HS-27A (cell line): ENCODE measurements at regions not wholly inside any gene's neighbourhood (a gene's known extent, or its start where the extent isn't known, plus 50 kb on each side); places are given as distances from the start of the nearest gene placed in this dataset.
"Not testable (repeated sequence)": the region's sequence is repeated elsewhere in the genome, so short reads cannot be mapped to it uniquely, and the experiment has no call there.

ENCODE experiments used
- DNase-seq: peaks from one replicate; pipeline ENCODE4 v3.0.0-alpha.2; 2012; ENCODE audit warnings: low read depth, missing footprints

- no peak for DNase-seq
Measured at GRCh38 chr14:34172550-34173368, 221.9 kb upstream of the EGLN3 start.

GRCh38 chr14:34172173-34172451, 221.2 kb upstream of the EGLN3 start:
- DNase-seq, result no peak

- no peak for DNase-seq
Measured at GRCh38 chr14:34171431-34172172, 220.7 kb upstream of the EGLN3 start.

- DNase-seq, result no peak
Measured at GRCh38 chr14:34170882-34171281, 220.0 kb upstream of the EGLN3 start.

- DNase-seq, result no peak
Measured at GRCh38 chr14:34169561-34169960, 218.7 kb upstream of the EGLN3 start.

- no peak for DNase-seq
Measured at GRCh38 chr14:34168656-34169055, 217.8 kb upstream of the EGLN3 start.

GRCh38 chr14:34165847-34166350, 215.0 kb upstream of the EGLN3 start:
- DNase-seq, result no peak

GRCh38 chr14:34164162-34164864, 213.4 kb upstream of the EGLN3 start:
- no peak for DNase-seq

- no peak for DNase-seq
Measured at GRCh38 chr14:34161351-34162082, 210.6 kb upstream of the EGLN3 start.

GRCh38 chr14:34160619-34161018, 209.7 kb upstream of the EGLN3 start:
- DNase-seq, result no peak

GRCh38 chr14:34157651-34158050, 206.8 kb upstream of the EGLN3 start:
- DNase-seq, result no peak

- DNase-seq, result no peak
Measured at GRCh38 chr14:34147461-34147860, 196.6 kb upstream of the EGLN3 start.

GRCh38 chr14:34140127-34140526, 189.3 kb upstream of the EGLN3 start:
- DNase-seq, result not testable (repeated sequence)

GRCh38 chr14:34139160-34140121, 188.6 kb upstream of the EGLN3 start:
- DNase-seq, result not testable (repeated sequence)

GRCh38 chr14:34138175-34138574, 187.3 kb upstream of the EGLN3 start:
- no peak for DNase-seq

- DNase-seq, result no peak
Measured at GRCh38 chr14:34137001-34137745, 186.3 kb upstream of the EGLN3 start.

- DNase-seq, result no peak
Measured at GRCh38 chr14:34135492-34135891, 184.6 kb upstream of the EGLN3 start.

- no peak for DNase-seq
Measured at GRCh38 chr14:34134484-34134883, 183.6 kb upstream of the EGLN3 start.

- DNase-seq, result no peak
Measured at GRCh38 chr14:34129927-34130552, 179.2 kb upstream of the EGLN3 start.

- no peak for DNase-seq
Measured at GRCh38 chr14:34128665-34129064, 177.8 kb upstream of the EGLN3 start.
